Neural crest cell (in vitro differentiated cells): ENCODE measurements at regions not wholly inside any gene's neighbourhood (a gene's known extent, or its start where the extent isn't known, plus 50 kb on each side); places are given as distances from the start of the nearest gene placed in this dataset.

ENCODE experiments used
- DNase-seq: peaks from one replicate; pipeline ENCODE4 v3.0.0; 2021; ENCODE audit warnings: low read depth, mixed read lengths, low spot score
- H3K27ac Mint-ChIP-seq: one replicate; pipeline ENCODE4 v1.8.0; 2021; ENCODE audit warnings: mild to moderate bottlenecking, mixed read lengths; ENCODE audit not compliant: unreplicated experiment
- H3K27me3 Mint-ChIP-seq: 2 replicates; pipeline ENCODE4 v1.8.0; 2021; ENCODE audit warnings: low read depth, mild to moderate bottlenecking, mixed read lengths
- H3K36me3 Mint-ChIP-seq: 2 replicates; pipeline ENCODE4 v1.8.0; 2021; ENCODE audit warnings: low read depth, mild to moderate bottlenecking, mixed read lengths
- H3K4me1 Mint-ChIP-seq: 2 replicates; pipeline ENCODE4 v1.8.0; 2021; ENCODE audit warnings: mixed read lengths
- H3K4me3 Mint-ChIP-seq: one replicate; pipeline ENCODE4 v1.8.0; 2021; ENCODE audit warnings: mild to moderate bottlenecking, mixed read lengths
- H3K9me3 Mint-ChIP-seq: 2 replicates; pipeline ENCODE4 v1.8.0; 2021; ENCODE audit warnings: mixed read lengths
- TF ChIP-seq, protein P1 (sequence below): fragments of 200-600 bp; sonication (generic); conservative IDR thresholded peaks from 2 replicates; pipeline ENCODE4 v1.5.0; 2021; ENCODE audit warnings: antibody characterized with exemption, mild to moderate bottlenecking

DNA sequence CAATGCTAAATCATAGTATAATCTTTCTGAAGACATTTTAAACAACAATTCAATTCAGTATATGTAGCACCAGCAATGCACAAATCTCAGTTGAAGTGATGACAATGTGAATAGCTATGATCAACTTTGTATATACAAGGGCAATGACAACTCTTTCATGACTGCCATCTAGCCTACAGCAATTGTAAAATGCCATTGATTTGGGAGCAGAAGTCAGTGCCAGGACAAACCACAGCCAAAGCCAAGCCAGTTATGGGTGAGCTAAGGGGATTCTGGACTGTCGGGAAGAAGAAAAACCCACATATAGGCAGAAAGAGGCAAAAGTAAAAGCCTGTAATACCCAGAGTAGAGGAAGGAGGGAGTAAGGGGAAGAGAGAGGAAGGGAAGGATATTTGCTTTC, 238.6 kb downstream of the MID1IP1 start:
- Mint-ChIP-seq H3K27me3 (no peaks in the 10 kb centered on the region), H3K9me3 (peaks cover 18% of the 10 kb centered on the region), H3K4me1 (no peaks in the 10 kb centered on the region), H3K27ac (no peak overlapping the region), H3K36me3 (no peaks in the 10 kb centered on the region), H3K4me3 (no peak overlapping the region)
- TF ChIP-seq, protein P1, sequence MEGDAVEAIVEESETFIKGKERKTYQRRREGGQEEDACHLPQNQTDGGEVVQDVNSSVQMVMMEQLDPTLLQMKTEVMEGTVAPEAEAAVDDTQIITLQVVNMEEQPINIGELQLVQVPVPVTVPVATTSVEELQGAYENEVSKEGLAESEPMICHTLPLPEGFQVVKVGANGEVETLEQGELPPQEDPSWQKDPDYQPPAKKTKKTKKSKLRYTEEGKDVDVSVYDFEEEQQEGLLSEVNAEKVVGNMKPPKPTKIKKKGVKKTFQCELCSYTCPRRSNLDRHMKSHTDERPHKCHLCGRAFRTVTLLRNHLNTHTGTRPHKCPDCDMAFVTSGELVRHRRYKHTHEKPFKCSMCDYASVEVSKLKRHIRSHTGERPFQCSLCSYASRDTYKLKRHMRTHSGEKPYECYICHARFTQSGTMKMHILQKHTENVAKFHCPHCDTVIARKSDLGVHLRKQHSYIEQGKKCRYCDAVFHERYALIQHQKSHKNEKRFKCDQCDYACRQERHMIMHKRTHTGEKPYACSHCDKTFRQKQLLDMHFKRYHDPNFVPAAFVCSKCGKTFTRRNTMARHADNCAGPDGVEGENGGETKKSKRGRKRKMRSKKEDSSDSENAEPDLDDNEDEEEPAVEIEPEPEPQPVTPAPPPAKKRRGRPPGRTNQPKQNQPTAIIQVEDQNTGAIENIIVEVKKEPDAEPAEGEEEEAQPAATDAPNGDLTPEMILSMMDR, result no peak
- no peak for DNase-seq

DNA sequence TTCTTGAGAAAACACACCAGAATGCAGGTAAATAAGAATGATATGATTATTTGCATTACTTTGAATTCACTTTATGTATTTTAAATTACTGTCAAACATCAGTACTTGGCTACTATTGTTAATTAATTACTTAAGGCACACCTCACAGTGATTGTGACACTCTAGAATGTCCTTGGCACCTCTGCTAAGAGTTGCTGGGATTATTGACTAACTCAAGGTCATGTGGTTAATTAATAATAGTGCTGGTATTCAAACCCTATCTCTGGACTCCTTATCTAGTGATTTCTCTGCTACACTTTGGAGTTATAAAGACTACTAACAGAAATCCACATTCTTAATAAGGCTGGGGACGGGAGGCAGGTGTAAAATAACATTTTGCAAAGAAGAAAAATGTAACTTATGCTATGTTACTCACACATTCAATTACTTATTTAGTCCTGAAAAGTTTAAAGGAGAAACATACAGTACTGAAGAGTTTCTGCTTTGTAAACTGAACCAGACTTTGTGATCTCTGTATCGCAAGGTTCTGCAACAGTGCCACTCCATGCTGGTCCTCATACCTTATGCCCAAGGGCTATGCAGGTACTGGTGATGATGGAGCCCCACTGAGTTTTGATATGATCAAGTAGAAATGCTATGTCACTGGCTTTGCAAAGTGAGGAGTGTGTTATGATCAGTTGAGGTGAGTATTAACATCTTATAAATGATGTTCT, 242.7 kb downstream of the MID1IP1 start:
- Mint-ChIP-seq H3K4me3 (no peak overlapping the region), H3K4me1 (no peaks in the 10 kb centered on the region), H3K9me3 (peaks cover 14% of the 10 kb centered on the region), H3K27me3 (no peaks in the 10 kb centered on the region), H3K36me3 (peaks cover 6% of the 10 kb centered on the region), H3K27ac (no peak overlapping the region)
- no peak for DNase-seq
- TF ChIP-seq, protein P1, result no peak

DNA sequence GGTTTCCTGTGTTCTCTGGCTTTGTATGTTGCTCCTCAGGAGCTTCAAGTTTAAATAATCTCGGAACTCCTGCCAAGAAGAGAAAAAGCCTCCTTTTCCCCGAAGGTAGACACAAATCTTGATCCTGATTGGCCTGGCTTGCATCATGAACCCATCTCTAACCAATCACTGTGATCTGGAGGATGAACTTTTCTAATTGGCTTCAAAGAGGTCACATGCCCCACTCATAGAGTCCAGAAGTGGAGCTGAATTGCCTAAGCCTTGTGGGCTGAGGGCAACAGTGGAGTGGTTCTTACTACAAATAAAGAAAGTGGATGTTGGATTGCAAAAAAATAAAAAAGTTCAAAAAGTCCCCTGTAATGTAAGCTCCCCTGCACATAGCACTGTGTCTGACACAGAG, 245.9 kb downstream of the MID1IP1 start:
- Mint-ChIP-seq H3K27ac (no peak overlapping the region), H3K9me3 (peaks cover 19% of the 10 kb centered on the region), H3K27me3 (no peaks in the 10 kb centered on the region), H3K4me1 (peaks cover 16% of the 10 kb centered on the region), H3K4me3 (no peak overlapping the region), H3K36me3 (peaks cover 6% of the 10 kb centered on the region)
- TF ChIP-seq, protein P1, result no peak
- no peak for DNase-seq

DNA sequence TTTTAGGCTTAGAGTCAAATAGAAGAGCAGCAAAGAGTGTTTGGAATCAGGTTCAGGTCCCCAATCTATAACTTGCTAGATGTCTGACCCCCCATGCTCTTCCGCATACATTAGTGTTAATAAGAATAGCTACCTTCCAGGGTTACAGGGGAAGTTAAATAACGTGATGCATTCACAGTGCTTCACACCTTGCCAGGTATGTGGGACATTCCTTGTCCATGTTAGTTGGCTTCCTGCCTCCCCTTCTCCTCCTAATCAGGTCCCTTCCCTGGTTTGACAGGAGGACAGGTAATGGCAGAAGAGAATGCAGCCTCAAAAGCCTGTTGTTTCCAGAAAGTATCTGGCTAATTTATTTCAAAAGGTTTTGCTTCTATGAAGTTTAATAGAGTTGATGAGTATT, 248.7 kb downstream of the MID1IP1 start:
- Mint-ChIP-seq H3K4me1 (peaks cover 22% of the 10 kb centered on the region), H3K27ac (no peak overlapping the region), H3K4me3 (no peak overlapping the region), H3K27me3 (no peaks in the 10 kb centered on the region), H3K36me3 (peaks cover 10% of the 10 kb centered on the region), H3K9me3 (peaks cover 21% of the 10 kb centered on the region)
- DNase-seq, result no peak
- TF ChIP-seq, protein P1, result no peak

DNA sequence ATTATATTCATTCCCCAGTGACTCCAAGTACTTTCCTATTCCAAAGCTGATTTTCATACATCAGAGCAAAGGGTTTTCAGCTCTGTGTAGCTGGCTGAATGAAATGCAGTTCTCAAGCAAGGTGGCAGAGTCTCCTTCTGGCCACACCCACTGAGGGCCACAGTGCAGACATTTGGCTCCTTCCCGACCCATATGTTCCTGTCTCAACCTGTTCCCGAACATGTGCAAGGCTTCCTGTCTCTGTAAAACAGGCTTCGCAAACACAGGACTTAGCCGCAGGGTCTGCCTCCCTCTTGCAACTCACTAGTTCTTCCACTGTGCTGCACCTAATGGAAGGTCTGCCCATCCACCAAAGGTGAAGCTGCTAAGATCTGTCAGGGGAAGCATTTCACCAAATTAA, 249.2 kb downstream of the MID1IP1 start:
- Mint-ChIP-seq H3K27ac (no peak overlapping the region), H3K4me3 (no peak overlapping the region), H3K9me3 (peaks cover 23% of the 10 kb centered on the region), H3K4me1 (peaks cover 22% of the 10 kb centered on the region), H3K36me3 (peaks cover 14% of the 10 kb centered on the region), H3K27me3 (no peaks in the 10 kb centered on the region)
- no peak for DNase-seq
- TF ChIP-seq, protein P1, result no peak
